WTC11 (cell line): ENCODE measurements at regions not wholly inside any gene's neighbourhood (a gene's known extent, or its start where the extent isn't known, plus 50 kb on each side); places are given as distances from the start of the nearest gene placed in this dataset.

Source experiments
- TF ChIP-seq, protein P1 (sequence below): sonication (generic); formaldehyde crosslinking; IDR thresholded peaks from 2 replicates; pipeline ENCODE4 v1.8.1; 2023; ENCODE audit warnings: mild to moderate bottlenecking, moderate library complexity, missing genetic modification reagents
- TF ChIP-seq, protein P2 (sequence below): sonication (generic); formaldehyde crosslinking; IDR thresholded peaks from 2 replicates; pipeline ENCODE4 v1.8.1; 2023; ENCODE audit warnings: mild to moderate bottlenecking, missing genetic modification reagents, moderate library complexity
- TF ChIP-seq, protein P3 (sequence below): fragments of 200-600 bp; IDR thresholded peaks from 2 replicates; pipeline ENCODE4 v1.8.0; 2022; ENCODE audit warnings: antibody characterized with exemption
- TF ChIP-seq, protein P4 (sequence below): fragments of 250-450 bp; sonication (Bioruptor Pico); IDR thresholded peaks from 2 replicates; pipeline ENCODE4 v1.8.0; 2021; ENCODE audit warnings: mild to moderate bottlenecking

DNA sequence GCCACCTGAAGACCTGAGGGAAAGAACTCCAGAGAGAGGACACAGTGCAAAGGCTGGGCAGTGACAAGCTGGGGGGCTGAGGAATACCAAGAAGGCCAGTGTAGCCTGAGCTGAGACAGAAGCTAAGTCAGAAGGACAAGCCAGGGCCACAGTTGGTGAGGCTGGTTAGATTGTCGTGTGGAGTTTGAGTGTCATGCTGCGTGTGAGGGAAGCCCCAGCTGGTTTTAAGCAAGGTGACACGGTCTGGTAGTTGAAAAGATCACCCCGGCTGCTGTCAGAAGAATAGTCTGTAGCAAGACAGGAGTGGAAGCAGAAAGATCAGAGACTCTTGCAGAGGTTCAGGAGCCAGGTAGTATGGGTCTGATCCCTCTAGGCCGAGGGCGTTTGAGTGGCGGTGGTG lies 50.6 kb upstream of the RMDN2 start:
- TF ChIP-seq, protein P1, sequence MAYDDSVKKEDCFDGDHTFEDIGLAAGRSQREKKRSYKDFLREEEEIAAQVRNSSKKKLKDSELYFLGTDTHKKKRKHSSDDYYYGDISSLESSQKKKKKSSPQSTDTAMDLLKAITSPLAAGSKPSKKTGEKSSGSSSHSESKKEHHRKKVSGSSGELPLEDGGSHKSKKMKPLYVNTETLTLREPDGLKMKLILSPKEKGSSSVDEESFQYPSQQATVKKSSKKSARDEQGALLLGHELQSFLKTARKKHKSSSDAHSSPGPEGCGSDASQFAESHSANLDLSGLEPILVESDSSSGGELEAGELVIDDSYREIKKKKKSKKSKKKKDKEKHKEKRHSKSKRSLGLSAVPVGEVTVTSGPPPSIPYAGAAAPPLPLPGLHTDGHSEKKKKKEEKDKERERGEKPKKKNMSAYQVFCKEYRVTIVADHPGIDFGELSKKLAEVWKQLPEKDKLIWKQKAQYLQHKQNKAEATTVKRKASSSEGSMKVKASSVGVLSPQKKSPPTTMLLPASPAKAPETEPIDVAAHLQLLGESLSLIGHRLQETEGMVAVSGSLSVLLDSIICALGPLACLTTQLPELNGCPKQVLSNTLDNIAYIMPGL = no peak
- TF ChIP-seq, protein P2, sequence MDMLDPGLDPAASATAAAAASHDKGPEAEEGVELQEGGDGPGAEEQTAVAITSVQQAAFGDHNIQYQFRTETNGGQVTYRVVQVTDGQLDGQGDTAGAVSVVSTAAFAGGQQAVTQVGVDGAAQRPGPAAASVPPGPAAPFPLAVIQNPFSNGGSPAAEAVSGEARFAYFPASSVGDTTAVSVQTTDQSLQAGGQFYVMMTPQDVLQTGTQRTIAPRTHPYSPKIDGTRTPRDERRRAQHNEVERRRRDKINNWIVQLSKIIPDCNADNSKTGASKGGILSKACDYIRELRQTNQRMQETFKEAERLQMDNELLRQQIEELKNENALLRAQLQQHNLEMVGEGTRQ (CRISPR knock-in tag) = no peak
- TF ChIP-seq, protein P3, sequence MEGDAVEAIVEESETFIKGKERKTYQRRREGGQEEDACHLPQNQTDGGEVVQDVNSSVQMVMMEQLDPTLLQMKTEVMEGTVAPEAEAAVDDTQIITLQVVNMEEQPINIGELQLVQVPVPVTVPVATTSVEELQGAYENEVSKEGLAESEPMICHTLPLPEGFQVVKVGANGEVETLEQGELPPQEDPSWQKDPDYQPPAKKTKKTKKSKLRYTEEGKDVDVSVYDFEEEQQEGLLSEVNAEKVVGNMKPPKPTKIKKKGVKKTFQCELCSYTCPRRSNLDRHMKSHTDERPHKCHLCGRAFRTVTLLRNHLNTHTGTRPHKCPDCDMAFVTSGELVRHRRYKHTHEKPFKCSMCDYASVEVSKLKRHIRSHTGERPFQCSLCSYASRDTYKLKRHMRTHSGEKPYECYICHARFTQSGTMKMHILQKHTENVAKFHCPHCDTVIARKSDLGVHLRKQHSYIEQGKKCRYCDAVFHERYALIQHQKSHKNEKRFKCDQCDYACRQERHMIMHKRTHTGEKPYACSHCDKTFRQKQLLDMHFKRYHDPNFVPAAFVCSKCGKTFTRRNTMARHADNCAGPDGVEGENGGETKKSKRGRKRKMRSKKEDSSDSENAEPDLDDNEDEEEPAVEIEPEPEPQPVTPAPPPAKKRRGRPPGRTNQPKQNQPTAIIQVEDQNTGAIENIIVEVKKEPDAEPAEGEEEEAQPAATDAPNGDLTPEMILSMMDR = no peak
- TF ChIP-seq, protein P4, sequence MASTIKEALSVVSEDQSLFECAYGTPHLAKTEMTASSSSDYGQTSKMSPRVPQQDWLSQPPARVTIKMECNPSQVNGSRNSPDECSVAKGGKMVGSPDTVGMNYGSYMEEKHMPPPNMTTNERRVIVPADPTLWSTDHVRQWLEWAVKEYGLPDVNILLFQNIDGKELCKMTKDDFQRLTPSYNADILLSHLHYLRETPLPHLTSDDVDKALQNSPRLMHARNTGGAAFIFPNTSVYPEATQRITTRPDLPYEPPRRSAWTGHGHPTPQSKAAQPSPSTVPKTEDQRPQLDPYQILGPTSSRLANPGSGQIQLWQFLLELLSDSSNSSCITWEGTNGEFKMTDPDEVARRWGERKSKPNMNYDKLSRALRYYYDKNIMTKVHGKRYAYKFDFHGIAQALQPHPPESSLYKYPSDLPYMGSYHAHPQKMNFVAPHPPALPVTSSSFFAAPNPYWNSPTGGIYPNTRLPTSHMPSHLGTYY = no peak
